GM19468 (cell line): ENCODE measurements at regions not wholly inside any gene's neighbourhood (a gene's known extent, or its start where the extent isn't known, plus 50 kb on each side); places are given as distances from the start of the nearest gene placed in this dataset.

Experiments used
- ATAC-seq: cut with Tn5 transposase; IDR thresholded peaks from one replicate; pipeline ENCODE4 v1.9.1; 2021; ENCODE audit warnings: mild to moderate bottlenecking, moderate library complexity, moderate number of reproducible peaks; ENCODE audit not compliant: unreplicated experiment; ENCODE audit errors: extremely low read depth

DNA sequence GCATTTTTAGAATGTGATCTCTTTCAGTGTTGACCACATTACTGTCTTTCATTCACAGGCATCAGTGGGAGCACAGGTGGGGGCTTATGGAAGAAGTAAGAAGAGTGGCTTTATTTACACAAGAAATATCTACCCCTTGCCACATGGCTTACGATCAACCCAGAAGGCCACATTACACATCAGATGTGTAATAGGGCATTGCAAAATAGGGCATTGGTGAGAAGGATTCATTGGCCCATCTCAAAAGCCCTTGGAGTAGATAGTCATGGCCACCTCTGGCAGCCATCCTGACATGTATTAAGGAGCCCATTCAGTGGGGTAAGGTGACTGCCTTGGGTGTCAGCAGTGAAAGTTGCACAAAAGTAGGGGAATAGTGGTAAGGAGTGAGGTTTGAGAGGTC lies 97.5 kb downstream of the MAFB start:
- no peak for ATAC-seq

DNA sequence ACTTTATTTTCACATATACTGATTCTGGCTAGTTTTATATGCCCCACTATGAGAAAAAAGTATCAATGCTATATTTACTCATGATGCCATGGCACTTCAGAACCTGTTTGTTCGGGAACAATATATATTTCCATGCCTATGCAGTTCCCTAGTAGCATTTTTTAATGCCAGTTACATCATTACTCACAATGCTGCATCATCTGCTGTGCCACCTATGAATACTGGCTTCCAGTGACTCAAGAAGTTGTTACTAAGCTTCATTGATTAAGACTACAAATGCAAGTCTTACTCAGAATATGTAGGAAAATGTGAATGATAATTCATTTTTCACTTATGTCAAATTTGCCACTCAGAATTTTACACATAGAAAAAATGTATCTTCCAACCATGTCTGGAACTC lies 97.9 kb downstream of the MAFB start:
- ATAC-seq: no peak

DNA sequence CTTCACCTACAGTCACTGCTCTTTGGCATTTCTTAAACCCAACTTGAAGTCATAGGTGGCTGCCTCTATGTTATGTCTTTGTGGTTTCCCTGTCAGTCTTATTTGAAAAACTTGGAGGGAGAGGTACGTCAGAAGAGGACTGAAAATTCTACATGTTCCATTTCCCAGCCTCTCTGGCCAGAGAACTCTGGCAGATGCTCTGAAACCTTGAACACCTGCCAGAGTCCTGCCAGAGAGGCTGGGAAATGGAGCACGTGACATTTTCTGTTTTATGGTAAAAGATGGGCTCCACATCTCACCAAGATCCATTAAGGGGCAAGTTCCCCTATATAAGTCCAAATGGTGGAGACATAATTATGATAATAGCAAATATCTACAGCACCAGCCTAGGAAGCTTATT lies 99.5 kb downstream of the MAFB start:
- no peak for ATAC-seq

DNA sequence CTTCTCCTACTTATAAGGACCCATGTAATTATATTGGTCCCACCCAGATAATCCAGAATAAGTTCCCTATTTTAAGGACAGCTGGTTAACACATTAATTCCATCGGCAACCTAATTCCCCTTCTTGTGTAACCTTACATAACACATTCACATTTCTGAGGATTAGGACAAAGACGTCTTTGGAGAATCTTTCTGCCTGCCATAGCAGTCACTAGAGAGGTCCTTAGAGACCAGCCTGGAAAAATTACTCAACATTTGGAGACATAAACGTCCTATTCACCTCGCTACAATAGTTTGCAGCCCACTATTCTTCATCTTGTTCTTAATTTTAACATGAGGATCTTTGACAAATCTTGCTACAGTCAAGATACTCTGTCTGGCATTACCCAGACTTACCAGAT lies 100.1 kb downstream of the MAFB start:
- ATAC-seq: no peak

DNA sequence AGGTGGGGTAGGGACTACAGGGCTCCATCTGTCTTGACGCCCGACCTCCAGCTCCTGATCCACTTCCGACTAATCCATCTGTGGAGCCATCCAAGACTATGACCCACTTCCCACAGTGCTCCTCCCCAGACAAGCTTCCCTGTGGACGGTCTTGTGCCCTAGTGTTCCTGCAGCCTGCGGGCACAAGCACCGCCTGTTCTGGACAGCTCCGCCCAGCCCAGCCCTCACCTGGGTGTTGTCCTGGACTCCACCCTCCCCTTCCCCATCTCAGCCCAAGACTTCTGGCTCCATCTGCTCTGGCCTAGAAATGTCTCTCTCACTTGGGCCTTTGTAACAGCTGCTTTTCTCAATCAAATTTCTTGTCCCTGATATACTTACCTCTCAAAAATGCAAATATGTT lies 102.0 kb downstream of the MAFB start:
- ATAC-seq: no peak

DNA sequence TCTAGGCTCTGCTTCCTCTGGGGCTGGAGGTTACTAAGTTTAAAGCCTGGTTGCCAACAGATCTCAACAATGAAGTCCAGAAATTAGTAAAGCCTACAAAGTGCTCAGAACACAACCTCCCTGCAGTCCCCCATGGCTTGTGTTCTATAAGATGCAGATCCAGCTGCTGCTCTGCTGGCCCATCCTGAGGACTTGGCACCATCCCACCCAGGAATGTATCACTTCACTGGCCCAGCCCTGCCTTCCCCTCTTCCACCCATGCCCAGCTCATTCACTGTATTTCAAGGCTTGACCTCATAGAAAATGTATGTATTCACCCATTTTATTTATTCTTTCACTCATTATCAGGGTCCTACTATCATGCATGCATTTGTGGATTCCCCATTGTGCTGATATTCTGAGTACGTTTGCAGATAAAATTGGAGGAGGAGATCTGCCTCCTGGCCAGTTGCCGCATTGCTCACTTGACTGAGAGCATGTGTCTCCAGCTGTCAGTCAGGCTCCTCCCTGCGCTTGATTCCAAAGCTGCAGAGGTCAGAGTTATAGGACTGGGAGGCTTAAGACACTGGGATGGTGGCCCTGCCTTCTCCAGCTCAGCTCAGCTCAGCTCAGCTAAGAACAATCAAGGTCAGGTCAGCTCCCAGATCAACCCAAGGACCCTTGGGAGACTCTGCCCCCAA lies 104.8 kb downstream of the MAFB start:
- ATAC-seq: no peak

DNA sequence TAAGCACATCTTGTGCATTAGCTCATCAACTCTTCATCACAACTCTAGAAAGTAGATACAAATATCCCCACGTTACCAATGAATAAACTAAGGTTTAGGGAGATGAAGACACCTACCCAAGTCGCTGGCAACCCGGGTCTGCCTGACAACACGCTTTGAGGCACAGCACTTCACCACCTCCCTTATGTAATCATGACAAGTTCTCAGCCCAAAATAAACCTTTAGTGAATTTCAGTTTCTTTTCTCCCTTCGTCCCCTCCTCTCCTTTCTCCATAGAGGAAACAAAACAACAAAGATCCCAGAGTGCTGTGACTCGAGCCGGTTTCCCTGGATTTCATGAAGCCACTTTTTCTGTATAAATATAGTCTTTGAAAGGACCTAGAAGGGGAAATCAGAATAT lies 105.4 kb downstream of the MAFB start:
- ATAC-seq: no peak

DNA sequence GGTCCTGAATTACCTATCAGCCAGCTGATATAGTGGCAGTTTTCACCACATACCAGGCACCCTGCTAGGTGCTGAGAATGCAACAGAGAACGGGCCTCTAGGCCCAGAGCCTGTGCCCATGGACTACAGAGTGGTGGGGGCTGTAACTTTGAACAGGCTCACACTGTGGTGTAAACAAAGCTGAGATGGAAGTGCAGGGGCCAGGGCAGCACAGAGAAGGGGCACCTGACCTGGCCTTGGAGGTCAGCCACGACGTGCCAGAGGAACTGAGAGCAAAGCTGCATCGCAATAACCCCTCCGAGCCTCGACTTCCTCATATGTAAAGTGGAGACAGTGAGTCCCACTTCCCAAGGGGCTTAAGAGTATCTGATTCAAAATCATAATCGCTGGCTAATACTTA lies 105.8 kb downstream of the MAFB start:
- ATAC-seq: no peak

DNA sequence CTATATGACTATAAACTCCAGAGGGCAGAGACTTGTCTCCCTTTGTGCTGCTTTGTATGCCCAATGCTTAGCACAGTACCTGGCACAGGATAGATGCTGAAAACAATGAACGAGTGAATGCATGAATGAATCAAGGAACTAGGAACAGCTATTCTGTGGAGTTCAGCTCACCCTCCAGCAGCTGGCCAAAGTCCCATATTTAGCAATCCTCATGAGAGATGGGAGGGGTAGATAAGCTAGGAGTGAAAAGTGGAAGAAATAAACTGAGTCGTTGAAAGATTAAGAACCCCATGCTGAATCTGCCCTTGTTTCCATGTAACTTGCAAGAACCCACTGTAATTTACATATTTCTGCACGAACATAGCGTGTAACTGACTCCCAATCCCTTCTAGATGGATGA lies 106.5 kb downstream of the MAFB start:
- no peak for ATAC-seq

DNA sequence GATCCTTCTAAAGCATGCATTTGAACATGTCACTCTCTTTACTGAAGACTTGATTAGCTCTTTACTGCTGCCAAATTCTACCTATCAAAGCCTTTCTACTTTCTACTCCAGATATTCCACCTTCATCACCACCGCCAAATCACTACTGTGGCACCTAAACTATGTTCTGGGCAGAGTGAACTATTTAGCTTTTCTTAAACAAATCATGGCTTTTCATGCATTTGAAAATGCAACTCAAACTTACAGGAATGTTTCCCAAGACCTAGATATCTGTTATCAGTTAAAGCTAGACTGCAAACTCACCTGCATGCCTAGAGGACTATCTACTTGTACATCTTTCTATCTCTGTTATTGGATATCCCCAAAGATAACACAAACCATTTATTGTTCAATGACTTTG lies 109.3 kb downstream of the MAFB start:
- no peak for ATAC-seq

DNA sequence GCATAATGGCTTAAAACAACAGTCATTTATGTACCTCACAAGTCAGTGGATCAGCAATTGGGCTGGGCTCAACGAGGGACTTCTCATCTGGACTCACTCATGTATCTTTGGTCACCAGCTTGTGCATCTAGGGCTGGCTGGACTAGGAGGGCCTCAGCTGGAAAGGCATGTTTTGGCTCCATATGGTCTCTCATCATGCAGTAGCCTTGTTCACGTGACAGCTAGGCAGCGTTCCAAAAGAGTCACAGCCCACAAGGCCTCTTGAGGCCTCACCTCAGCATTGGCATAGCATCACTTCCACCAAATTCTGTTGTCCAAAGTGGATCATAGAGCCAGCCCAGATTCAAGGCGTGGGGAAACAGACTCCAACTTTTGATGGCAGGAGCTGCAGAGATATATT lies 110.1 kb downstream of the MAFB start:
- ATAC-seq: no peak

DNA sequence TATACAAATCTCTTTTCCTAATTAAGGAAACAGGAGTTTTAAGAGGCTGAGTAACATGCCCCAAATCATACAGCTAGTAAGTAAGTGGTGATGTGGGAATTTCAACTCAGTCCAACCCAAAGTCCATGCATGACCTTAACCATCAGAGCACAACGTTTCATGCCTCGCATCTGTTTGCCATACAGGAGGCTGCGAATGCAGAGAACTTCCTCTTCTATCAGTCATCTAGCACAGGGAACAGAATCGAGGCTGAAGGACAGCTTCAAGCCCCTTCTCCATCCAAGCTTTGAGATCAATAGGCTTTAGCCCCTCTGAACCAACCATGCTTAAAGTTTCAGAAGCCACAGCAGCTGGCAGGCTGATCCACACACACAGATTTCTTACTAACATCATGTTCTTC lies 113.2 kb downstream of the MAFB start:
- ATAC-seq: no peak

DNA sequence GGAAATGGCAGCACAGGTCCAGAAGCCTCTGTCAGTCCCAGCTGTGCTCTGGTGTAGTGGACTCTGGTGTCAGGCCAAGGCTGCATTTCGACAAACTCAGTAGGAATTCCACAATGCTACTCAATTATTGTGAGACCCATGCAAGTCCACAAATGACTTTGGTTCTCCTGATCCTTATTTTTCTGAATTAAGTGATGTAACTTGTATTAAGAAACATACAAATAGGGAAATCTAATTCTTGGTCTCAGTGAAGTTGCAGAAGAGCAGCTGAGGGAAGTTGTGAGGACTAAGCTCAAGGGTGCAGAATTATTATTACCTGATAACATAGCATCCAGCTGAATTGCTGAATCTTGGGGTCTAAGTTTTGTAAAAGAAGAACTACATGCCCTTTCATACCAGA lies 116.8 kb downstream of the MAFB start:
- no peak for ATAC-seq

DNA sequence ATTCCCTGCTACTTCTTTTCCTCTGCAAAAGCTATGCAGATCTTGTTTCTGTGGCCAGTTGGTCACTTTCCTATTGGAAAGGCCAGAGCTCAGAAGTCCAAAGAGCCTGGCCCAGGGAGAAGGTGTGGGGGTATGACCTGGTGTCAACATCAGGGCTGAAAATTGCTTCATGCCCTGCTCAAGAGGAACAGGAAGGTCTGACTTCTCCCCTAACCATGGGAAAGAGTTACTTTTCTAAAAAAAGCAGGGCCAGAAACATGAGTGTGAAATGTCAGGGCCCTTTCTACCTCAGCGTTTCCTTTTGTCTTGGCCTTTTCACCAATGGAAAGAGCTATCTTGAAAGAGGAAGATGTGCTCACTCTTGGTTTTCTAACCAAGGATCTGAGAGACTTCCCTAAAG lies 117.4 kb downstream of the MAFB start:
- no peak for ATAC-seq

DNA sequence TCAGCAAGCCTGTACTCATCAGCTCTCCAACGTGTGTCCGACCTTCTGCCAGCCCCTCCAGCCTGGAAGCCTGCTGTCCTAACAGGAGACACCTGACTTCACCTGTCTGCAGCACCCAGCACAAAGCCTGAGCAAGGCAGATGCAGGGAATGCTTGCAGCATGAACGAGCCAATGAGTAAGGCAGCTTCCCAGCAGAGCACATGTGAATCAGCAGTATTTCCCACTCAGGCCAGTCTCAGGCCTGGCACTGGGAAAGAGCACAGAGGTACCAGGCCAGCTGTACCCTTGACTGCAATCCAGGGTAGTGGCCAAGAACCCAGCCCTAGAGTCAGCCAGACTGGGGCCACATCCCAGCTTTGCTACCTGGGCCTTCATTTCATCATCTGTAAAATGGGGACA lies 120.8 kb downstream of the MAFB start:
- ATAC-seq: no peak

DNA sequence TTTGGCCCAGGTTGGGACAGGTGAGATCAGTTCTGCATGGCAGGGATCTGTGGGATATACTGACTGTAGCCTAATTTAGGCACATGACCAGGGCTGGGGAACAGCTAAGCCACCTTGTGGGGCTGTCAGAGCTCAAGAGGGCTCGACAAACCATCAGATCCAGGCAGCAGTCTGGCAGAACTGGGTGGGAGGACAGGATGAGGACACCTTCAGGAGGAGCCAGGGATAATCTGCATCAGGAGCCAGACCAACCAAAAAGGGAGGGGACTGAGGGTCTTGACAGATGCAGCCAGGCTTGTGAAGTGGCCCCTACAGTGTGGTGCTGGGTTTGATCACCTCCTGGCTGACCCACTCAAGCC lies 123.4 kb downstream of the MAFB start:
- no peak for ATAC-seq

DNA sequence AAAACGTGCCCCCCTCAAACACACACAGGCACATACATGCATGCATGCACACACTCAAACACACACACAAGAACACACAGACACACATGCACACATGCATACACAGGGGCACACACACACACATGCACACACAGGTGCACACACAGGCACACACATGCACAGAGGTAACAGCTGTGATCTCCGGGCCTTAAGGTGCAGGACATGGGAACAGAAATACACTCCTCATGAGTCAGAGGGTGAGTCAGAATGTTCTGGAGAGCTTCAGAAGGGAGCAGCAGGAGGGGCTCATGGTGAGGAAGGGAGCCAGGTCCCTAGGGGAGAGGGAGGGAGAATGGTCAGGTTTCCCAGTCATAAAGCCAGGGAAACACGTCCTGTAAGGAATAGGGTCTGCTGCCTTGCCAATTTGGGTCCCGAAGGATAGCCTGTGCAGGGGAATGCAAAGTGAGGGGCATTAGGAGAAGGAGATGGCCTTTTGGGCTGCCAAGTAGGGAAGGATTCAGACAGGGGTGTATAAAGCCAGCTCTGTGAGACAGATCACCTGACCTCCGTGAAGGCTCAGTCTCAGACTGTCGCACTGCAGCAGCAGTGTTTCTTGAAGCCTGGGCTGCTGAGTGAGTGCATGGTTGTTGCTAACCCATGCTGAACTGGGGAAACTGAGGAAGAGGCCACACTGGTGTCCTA lies 123.9 kb downstream of the MAFB start:
- no peak for ATAC-seq

DNA sequence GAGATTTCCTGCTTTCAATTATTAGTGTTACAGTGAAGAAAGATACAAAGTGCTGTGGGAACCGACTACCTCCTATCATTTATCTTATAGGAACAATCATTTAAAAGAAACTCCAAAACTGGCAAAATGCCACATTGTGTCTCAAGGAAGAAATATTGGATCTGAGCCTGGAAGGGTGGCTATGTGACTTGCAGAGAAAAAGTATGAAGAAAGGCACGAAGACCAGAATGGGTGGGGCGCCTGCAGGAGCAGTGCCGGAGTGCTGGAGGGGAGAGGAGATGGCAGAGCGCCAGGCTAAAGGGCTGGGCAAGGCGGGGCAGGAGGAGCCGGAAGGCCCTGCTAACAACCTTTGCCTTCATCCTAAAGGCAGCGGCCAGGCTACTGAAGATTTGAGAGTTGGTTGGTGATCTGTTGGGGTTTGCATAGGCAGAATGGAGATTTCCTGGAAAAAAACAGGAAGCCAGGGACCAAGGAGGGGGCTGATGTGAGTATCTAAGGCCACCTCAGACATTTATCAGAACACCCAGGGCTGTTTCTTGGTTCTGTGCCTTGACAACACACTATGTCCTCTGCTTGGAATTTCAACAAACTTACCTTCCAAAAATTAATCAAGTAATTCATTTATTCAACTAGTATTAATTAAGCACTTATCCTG lies 125.6 kb downstream of the MAFB start:
- ATAC-seq: no peak

DNA sequence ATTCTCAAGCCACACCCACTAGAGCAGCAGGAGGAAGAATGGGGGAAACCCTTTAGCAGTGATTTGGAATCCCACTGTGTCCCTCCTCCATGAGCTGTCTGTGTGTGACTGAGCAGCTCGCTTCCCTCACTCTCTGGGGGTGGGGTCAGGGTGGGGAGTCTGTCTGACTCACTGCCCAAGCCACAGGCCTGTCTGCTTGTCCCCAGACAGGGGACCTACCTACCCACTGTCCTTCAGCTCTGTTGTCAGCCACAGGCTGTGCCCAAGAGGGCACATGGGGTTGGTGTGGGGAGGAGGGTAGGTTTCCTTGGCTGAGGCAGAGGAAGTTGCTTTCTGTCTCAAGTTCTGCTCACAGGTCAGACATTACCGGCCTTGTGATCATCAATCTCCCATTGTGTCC lies 127.0 kb downstream of the MAFB start:
- ATAC-seq: no peak

DNA sequence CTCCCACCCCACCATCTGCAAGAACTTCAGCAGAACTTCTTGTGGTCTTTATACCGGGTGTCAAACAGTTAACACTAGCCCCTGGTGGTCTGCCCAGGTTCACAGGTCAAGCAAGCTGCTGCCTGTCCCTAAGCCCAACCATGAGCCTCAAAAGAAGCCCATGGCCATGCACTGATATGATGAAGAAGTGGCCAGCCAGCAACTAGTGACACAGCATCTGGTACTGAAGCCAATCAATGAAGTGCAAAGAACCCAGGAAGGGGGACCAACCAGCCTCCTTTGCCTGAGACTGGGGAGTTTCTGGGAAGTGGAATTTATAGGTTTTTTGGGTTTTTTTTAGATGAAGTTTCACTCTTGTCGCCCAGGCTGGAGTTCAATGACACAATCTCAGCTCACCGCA lies 127.8 kb downstream of the MAFB start:
- ATAC-seq: no peak

DNA sequence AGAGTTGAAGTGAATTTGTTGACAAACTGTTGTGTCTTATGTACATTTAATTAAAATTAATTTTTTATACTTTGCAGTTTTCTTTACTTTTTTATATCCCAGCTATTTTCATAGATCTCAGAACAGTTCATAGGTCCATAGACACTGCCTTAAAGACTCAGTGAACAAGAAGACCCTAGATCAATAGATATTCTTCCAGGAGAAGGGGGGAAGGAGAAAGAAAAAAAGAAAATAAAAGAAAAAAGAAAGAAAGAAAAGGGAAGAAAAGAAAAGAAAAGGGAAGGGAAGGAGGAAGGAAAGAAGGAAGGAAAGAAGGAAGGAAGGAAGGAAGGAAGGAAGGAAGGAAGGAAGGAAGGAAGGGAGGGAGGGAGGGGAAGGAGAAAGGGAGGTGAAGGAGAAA lies 130.8 kb downstream of the MAFB start:
- no peak for ATAC-seq

DNA sequence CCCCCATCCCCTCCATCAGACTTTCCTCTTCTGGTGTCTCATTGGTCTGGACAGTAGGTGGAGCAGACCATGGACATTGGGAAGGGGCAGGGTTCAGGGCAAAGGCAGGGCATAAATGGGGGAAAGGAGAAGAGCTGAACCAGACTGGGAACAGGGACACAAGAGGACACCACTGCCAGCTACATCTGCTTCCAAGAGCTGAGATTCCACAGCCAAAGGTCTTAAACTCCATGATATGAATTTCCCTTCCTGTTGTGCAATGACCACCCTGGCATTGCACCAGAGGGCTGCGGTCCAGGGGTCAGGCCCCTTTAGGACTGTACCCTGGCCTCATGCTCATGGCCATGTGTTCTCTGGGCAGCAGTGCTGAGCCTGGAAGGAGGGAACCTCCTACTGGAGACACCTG lies 137.9 kb downstream of the MAFB start:
- ATAC-seq: no peak
